Endothelial cell of umbilical vein (primary cell): ENCODE measurements at regions not wholly inside any gene's neighbourhood (a gene's known extent, or its start where the extent isn't known, plus 50 kb on each side); places are given as distances from the start of the nearest gene placed in this dataset.

Experiments
- EZH2 ChIP-seq: IDR thresholded peaks from 2 replicates; pipeline ENCODE4 v1.6.1; 2012; ENCODE audit warnings: borderline replicate concordance, low read depth, mild to moderate bottlenecking, moderate library complexity, low read length, inconsistent platforms; ENCODE audit not compliant: severe bottlenecking
- FOS ChIP-seq: IDR thresholded peaks from 2 replicates; pipeline ENCODE4 v1.6.1; 2011; ENCODE audit warnings: mild to moderate bottlenecking, low read length, moderate library complexity, borderline replicate concordance; ENCODE audit not compliant: insufficient read depth
- GATA2 ChIP-seq: IDR thresholded peaks from 2 replicates; pipeline ENCODE4 v1.7.0; 2011; ENCODE audit warnings: low read depth, mild to moderate bottlenecking, moderate library complexity, mixed read lengths, low read length; ENCODE audit not compliant: insufficient read length, insufficient read depth
- JUN ChIP-seq: IDR thresholded peaks from 2 replicates; pipeline ENCODE4 v1.6.1; 2011; ENCODE audit warnings: borderline replicate concordance, low read depth; ENCODE audit not compliant: insufficient read length, insufficient read depth
- MYC ChIP-seq: IDR thresholded peaks from one replicate; pipeline ENCODE4 v1.6.1; 2011; ENCODE audit warnings: mild to moderate bottlenecking, low read depth, low read length
- POLR2A ChIP-seq: IDR thresholded peaks from 2 replicates; pipeline ENCODE4 v1.6.1; 2012; ENCODE audit warnings: low read depth, mild to moderate bottlenecking, control low read depth, low read length
- POLR2AphosphoS5 ChIP-seq: IDR thresholded peaks from 2 replicates; pipeline ENCODE4 v1.6.1; 2012; ENCODE audit warnings: low read depth, mild to moderate bottlenecking, control low read depth, low read length, moderate library complexity; ENCODE audit not compliant: insufficient read depth
- TF ChIP-seq, protein P1 (sequence below), 2 donors: IDR thresholded peaks; 1 replicate in 1 of 2; 2 replicates in 1 of 2; pipeline ENCODE4 v1.5.1; 2011; ENCODE audit warnings: low read length in 2 of 2, mild to moderate bottlenecking in 2 of 2, moderate library complexity in 2 of 2, control low read depth in 1 of 2, inconsistent platforms in 1 of 2, low read depth in 1 of 2; ENCODE audit not compliant: insufficient read depth in 1 of 2; ENCODE audit errors: extremely low read depth in 1 of 2
- TF ChIP-seq, protein P2 (sequence below): IDR thresholded peaks from 2 replicates; pipeline ENCODE4 v1.6.1; 2011; ENCODE audit not compliant: insufficient read depth, insufficient read length

DNA sequence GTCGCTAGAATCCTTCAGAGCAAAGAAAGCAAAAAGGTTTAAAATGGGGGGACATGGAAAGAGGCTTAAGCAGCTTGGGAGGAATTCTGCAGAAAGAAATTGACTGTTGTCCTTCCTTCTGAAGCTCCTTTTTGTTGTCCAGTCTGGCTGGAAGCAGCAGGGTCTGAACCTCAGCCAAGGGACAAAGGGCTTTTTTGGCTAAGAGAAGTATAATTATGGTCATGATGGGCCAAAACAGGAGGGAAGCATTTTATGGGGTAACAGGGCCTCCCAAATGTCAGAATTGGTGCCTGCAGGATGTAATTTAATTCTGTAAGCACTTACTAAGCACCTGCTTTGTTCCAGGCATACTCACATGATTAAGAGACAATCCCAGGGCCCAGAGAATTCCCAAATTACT lies 74.2 kb upstream of the CPEB2 start:
- TF ChIP-seq, protein P1, sequence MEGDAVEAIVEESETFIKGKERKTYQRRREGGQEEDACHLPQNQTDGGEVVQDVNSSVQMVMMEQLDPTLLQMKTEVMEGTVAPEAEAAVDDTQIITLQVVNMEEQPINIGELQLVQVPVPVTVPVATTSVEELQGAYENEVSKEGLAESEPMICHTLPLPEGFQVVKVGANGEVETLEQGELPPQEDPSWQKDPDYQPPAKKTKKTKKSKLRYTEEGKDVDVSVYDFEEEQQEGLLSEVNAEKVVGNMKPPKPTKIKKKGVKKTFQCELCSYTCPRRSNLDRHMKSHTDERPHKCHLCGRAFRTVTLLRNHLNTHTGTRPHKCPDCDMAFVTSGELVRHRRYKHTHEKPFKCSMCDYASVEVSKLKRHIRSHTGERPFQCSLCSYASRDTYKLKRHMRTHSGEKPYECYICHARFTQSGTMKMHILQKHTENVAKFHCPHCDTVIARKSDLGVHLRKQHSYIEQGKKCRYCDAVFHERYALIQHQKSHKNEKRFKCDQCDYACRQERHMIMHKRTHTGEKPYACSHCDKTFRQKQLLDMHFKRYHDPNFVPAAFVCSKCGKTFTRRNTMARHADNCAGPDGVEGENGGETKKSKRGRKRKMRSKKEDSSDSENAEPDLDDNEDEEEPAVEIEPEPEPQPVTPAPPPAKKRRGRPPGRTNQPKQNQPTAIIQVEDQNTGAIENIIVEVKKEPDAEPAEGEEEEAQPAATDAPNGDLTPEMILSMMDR (IDR thresholded peaks at IDR 0.05; ENCODE audit: extremely low read depth in 1 of 2, insufficient read depth in 1 of 2, low read depth in 1 of 2, low read length in 2 of 2): no peak
- TF ChIP-seq MYC (no peak), POLR2A (no peak), POLR2AphosphoS5 (no peak), JUN (no peak), EZH2 (no peak), FOS (no peak), GATA2 (no peak)
- TF ChIP-seq, protein P2, sequence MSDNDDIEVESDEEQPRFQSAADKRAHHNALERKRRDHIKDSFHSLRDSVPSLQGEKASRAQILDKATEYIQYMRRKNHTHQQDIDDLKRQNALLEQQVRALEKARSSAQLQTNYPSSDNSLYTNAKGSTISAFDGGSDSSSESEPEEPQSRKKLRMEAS: no peak
